SHP77 (cell line): ENCODE measurements at regions not wholly inside any gene's neighbourhood (a gene's known extent, or its start where the extent isn't known, plus 50 kb on each side); places are given as distances from the start of the nearest gene placed in this dataset.

ENCODE experiments used
- DNase-seq, 2 experiments: peaks; one replicate each; lab custom pipeline; 2025; lab: John Stamatoyannopoulos, UW

GRCh38 chr21:18460979-18461378, 57.4 kb upstream of the TMPRSS15 start:
- DNase-seq = no peak

- no peak for DNase-seq
These were observed 58.2 kb upstream of the TMPRSS15 start for GRCh38 chr21:18461743-18462142.

DNA sequence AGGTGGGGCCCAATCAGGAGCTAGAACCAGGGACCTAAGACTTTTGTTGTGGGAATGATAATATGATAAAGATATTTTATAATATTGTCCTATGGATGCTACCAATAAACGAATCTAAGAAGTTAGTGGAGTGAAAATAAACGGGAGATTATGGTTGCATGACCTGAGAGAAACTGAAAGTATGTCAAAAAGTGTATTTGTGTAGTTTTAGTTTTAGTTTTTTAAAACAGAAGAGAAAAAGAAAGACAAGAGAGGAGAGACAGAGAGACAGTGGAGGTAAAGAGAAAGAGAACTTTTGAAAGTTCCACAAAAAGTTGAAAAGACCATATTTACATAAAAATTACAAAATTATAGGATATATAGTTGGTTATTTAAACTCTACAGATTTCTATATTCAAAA, 64.1 kb upstream of the TMPRSS15 start:
- no peak for DNase-seq

DNA sequence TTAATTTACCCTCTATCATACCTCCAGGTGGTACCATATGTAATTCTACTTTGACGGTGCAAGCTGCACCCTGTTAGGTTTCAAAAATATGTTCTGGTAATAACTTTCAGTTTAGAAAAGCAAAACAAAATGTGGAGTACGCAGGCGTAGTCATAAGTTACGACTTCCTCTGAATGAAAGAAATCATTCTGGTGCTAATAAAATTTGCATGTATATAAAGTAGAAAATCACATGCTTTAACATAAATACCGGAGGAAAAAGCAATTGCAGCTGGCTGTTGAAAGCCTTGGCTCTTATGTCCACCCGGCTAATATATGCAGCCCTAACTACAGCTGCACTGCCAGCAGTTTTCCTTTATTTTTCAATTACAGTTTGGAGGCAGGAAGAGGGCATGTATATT, 65.2 kb upstream of the TMPRSS15 start:
- DNase-seq = no peak

DNA sequence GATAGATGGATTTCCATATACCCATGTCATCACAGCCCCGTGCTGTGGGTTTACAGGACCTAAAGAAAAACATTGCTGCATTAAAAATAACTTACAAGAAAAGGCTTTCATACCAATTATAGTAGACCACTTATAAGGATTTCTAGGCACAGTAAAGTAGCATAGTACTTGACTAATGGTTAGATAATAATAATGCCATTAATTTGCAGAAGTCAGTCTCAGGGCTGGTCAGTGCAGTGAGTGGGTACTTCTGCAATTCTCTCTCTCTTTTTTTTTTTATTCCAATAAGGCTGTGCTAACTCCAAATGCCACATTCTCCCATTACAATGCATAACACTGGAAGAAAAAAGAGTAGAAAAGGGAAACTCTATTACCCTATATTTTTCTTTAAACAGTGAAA, 73.1 kb upstream of the TMPRSS15 start:
- DNase-seq = no peak

- DNase-seq = no peak
These were observed 73.5 kb upstream of the TMPRSS15 start for GRCh38 chr21:18477043-18477442.

DNA sequence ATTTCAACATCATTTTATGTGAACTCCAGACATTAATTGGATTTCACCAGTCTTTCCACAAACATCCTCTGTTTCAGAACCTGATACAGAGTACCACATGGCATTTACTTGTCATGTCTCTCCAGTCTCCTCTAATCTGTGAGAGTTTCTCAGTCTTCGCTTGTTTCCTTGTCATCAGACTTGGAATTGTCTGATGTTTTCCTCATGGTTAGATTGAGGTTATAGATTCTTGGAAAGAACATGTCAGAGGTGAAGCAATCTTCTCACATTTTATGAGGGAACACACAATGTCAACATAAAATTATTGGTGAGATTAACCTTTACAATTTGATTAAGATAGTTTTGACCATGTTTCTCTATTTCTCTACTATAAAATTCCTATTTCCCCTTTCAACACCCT, 74.9 kb upstream of the TMPRSS15 start:
- DNase-seq = no peak

GRCh38 chr21:18488252-18488651, 84.7 kb upstream of the TMPRSS15 start:
- no peak for DNase-seq

- DNase-seq = no peak
These were observed 89.8 kb upstream of the TMPRSS15 start for GRCh38 chr21:18493422-18493821.

DNA sequence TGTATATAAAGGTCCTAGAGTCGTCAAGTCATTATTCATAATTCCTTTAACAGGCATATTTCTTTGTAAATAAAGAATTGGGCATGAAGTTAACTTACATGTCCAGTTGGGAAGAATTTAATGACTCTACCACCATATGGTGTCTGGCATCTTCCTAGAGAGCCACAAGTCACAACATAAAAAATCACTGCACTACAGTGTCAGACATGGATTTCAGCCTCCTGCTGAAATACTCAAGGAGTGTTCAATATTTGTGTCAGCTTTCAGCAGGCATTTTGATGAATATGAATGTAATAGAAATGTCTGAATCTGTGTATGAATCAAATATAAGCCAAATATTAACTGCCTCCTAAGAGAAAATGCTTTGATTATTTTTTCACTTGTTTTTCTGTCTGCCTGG, 91.9 kb upstream of the TMPRSS15 start:
- no peak for DNase-seq

DNA sequence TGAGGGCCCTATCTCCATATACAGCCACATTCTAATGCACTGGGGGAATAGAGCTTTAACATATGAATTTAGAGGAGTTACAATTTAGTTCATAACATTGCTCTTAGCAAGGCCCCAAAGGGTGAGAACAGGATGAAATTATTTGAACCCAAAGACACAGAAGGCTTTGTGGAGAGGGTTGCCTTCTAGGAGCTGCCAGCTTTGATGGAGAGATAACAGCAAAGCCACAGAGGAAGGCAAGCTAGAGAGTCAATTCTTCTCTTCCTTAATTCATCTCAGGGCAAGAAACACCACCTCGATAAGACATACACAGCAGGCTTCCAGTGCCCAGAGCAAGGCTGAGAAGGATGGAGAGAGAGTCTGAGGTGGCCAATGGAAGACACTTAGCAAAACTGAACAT, 94.8 kb upstream of the TMPRSS15 start:
- no peak for DNase-seq

GRCh38 chr21:18499761-18500376, 96.3 kb upstream of the TMPRSS15 start:
- DNase-seq = no peak

DNA sequence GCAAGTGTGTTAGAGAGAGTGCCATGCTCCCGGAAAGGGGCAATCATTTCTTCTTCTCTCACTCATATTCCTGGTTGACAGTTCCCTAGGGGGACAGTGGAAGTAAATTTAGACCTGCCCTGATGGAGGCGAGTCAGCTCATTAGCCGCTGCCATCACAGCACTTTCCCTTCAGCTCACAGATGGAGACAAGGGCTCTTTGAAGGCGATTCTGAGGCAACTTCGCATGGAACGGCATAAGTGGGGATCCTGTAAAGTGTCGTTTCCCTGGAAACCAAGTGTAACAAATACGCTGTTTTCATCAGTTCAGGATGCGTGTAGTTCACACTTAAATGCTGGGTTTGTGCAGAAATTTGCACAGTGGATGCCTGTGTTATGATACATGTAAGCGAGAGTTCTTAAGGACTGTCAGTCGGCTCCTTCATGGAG, 114.5 kb upstream of the TMPRSS15 start:
- DNase-seq = no peak

- no peak for DNase-seq
These were observed 117.6 kb upstream of the TMPRSS15 start for GRCh38 chr21:18521204-18521603.

DNA sequence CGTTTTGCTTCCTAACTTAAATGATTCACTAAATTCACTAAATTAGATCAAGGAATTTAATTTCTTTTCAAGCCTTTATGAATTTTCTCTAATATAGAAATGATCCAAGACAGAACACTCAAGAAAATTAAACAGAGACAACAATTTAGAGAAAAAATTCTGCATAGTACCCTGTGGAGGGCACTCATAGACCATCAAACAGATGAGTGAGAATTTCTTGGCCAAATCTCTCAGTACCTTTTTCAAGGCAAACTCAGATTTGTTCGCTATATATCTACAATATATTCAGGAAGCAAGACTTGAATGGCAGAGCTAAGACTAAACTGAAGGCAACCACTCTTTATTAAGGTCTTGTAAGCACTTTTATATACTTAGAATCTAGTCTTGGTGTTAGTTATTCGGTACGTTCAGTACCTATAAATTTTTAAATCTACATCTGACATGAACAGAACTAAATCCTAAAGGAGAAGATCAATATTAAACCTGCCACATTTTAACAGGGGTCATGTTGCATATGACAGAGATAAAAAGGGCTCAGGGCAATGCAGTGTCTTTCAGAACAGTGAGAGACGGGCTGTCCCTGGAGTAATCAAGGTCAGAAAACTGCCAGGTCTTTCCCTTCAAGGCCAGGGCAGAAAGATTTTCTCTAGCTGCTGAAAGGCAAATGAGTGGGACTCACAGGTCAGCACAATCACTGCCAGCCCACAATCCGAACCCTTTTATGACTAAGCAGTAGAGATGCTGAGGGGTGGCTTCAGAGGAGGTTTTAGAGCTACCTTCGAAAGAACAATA, 118.8 kb upstream of the TMPRSS15 start:
- DNase-seq = no peak

DNA sequence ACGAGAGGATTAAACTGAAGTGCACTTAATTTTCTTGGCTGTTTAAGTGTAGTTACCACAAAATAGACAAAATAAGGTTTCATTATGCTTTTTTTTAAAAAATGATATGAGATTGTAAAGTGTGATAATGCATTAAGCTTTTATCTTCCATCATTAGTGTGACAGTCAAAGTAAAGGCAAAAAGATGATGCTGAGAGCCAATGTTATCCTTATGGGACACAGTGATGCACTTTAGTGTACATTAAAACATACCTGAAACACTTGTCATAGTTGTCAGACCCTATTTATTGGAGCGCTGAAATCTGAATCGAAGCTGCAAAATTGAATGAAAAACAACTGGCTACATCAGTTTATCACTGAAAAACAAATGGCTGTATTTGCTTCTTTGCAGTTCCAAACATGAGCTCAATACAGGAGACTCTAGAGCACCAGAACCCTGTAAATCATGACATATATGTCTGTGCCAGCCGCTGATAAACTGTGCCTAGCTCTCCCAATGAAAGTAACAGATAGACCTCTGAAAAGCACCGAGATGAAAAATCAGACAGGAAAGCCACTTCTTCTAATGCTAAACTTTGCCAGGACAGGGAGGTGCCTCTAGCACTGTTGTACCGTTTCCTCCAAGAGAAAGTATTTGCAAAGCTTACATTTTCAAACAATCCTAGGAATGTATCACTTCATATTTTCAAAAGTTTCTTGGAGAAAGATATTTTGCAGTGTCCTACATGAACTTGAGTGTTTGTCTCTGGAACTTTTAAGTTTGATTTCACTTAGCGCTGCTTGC, 120.7 kb upstream of the TMPRSS15 start:
- DNase-seq = no peak

GRCh38 chr21:18529254-18529653, 125.7 kb upstream of the TMPRSS15 start:
- DNase-seq = no peak

- DNase-seq = no peak
These were observed 138.5 kb upstream of the TMPRSS15 start for GRCh38 chr21:18542081-18542480.

DNA sequence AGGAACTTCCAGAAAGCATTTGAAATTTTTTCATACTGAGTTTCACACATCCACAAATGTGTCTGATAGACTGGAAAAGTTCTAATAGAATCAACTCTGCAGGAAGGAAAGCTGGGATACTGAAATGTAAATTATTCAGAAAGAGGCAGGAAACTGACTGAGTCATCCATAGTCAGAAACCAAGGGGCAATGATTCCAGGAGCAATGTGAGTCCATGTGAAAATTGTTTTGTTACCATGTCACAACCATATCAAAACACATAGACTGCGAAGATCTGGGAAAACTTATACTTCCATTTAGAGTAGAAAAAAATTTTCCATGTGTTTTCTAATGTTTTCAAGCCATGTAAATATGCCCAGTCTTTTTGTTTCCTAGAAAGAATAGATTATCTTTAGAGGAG, 142.3 kb upstream of the TMPRSS15 start:
- DNase-seq = no peak

DNA sequence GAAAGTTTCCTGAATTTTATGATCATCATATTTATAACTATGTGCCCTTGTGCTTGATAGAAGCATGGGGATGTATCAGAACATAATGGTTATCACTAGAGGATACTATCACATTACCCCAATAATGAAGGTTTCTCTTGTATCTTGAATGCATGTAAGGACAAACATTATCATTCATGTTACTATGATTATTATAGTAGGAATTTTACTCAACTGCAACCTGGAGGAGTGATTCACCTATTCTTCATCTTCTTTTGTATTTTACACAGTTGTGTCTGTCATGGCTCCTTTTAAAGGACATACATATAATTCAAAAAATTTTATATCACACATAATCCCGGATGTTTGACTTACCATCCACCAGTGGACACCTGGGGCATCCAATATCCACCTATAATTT, 143.8 kb upstream of the TMPRSS15 start:
- no peak for DNase-seq

- DNase-seq = no peak
These were observed 144.7 kb upstream of the TMPRSS15 start for GRCh38 chr21:18548249-18548648.

- DNase-seq = no peak
These were observed 145.8 kb upstream of the TMPRSS15 start for GRCh38 chr21:18549214-18549905.
